ENCODE measurements at regions not wholly inside any gene's neighbourhood (a gene's known extent, or its start where the extent isn't known, plus 50 kb on each side); places are given as distances from the start of the nearest gene placed in this dataset.

GRCh38 chr5:152882621-152883020 is 477.5 kb upstream of the NMUR2 start:
- DNase-seq (ENCODE audit: low read depth) = no peak

GRCh38 chr5:152883066-152883775 is 478.1 kb upstream of the NMUR2 start:
- no peak for DNase-seq (ENCODE audit: low read depth)

GRCh38 chr5:152884006-152884405 is 478.9 kb upstream of the NMUR2 start:
- no peak for DNase-seq (ENCODE audit: low read depth)

GRCh38 chr5:152900332-152900731 is 495.3 kb upstream of the NMUR2 start:
- no peak for DNase-seq (ENCODE audit: low read depth)

- no peak for DNase-seq (ENCODE audit: low read depth)
Observed at GRCh38 chr5:152901754-152902153, 496.7 kb upstream of the NMUR2 start.

- DNase-seq (ENCODE audit: low read depth) = no peak
Observed at GRCh38 chr5:152905286-152905685, 500.2 kb upstream of the NMUR2 start.

- DNase-seq (ENCODE audit: low read depth) = no peak
Observed at GRCh38 chr5:152907488-152908245, 502.6 kb upstream of the NMUR2 start.

GRCh38 chr5:152912924-152913323 is 507.8 kb upstream of the NMUR2 start:
- DNase-seq (ENCODE audit: low read depth) = no peak

- DNase-seq (ENCODE audit: low read depth) = no peak
Observed at GRCh38 chr5:152932621-152933020, 527.5 kb upstream of the NMUR2 start.

GRCh38 chr5:152933056-152933455 is 528.0 kb upstream of the NMUR2 start:
- no peak for DNase-seq (ENCODE audit: low read depth)

- no peak for DNase-seq (ENCODE audit: low read depth)
Observed at GRCh38 chr5:152938630-152939029, 533.6 kb upstream of the NMUR2 start.

GRCh38 chr5:152942633-152943336 is 537.7 kb upstream of the NMUR2 start:
- no peak for DNase-seq (ENCODE audit: low read depth)

GRCh38 chr5:152953788-152954483 is 536.5 kb upstream of the GRIA1 start:
- no peak for DNase-seq (ENCODE audit: low read depth)

GRCh38 chr5:152956943-152957613 is 533.4 kb upstream of the GRIA1 start:
- no peak for DNase-seq (ENCODE audit: low read depth)

- no peak for DNase-seq (ENCODE audit: low read depth)
Observed at GRCh38 chr5:152978141-152978835, 512.2 kb upstream of the GRIA1 start.

- no peak for DNase-seq (ENCODE audit: low read depth)
Observed at GRCh38 chr5:152987131-152987530, 503.3 kb upstream of the GRIA1 start.

GRCh38 chr5:152990217-152990616 is 500.3 kb upstream of the GRIA1 start:
- no peak for DNase-seq (ENCODE audit: low read depth)

GRCh38 chr5:152990649-152991048 is 499.8 kb upstream of the GRIA1 start:
- DNase-seq (ENCODE audit: low read depth) = no peak

- DNase-seq (ENCODE audit: low read depth) = no peak
Observed at GRCh38 chr5:152994033-152994680, 496.3 kb upstream of the GRIA1 start.

GRCh38 chr5:152995214-152995725 is 495.2 kb upstream of the GRIA1 start:
- no peak for DNase-seq (ENCODE audit: low read depth)
